Fibroblast of gingiva (primary cell): ENCODE measurements at regions not wholly inside any gene's neighbourhood (a gene's known extent, or its start where the extent isn't known, plus 50 kb on each side); places are given as distances from the start of the nearest gene placed in this dataset.
A peak's percentile ranks its signal among the peaks of the same experiment; 100 is the strongest.
"Not testable (repeated sequence)": the region's sequence is repeated elsewhere in the genome, so short reads cannot be mapped to it uniquely, and the experiment has no call there.

Source experiments
- DNase-seq: peaks from one replicate; pipeline ENCODE4 v3.0.0-alpha.2; 2011; ENCODE audit warnings: low read depth

DNA sequence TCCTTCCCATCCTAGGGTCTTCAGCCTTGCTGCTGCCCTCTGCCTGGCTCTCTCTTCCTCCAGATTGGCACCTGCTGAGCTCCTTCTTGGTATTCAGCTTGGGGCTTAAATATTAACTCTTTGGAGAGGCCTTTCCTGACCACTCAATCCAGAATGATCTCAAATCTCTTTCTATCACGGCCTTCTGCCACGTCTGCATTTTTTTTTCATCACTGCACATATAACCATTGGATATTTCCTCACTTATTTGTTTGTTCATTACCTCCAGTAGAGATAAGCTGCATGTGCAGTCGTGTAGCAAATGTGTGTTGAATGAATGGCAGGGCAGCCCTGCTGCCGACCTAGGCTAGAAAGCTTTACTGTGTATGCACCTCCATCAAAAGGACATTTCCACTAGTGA, 51.6 kb upstream of the MPP7 start:
- no peak for DNase-seq

DNA sequence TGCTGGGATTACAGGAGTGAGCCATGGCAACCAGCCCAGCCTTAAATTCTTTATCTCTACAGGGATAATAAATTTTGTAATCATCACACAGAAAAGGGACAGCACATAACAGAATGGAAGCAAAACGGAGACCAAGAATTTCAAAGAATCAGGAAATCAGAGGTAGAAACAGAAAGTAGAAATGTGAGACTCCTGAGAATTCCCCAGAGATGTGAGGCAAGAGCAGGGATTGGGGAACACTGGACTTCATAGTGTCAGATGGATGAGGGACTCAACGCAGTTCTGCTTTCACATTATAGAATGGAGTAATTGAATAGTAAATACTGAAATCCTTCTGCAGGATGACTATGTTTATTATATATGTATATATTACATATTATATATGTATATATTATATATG, 52.5 kb upstream of the MPP7 start:
- no peak for DNase-seq

DNA sequence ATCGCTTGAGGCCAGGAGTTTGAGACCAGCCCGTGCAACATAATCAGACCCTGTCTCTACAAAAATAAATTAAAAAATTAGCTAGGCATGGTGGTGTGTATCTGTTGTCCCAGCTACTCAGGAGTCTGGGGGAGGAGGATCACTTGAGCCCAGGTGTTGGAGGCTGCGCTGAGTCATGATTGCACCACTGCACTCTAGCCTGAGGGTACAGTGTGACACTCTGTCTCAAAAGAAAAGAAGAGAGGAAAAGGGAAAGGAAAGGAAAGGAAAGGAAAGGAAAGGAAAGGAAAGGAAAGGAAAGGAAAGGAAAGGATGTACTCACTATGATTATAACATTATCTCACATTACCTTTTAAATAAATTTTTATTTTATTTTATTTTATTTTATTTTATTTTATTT, 56.5 kb upstream of the MPP7 start:
- DNase-seq: no peak

DNA sequence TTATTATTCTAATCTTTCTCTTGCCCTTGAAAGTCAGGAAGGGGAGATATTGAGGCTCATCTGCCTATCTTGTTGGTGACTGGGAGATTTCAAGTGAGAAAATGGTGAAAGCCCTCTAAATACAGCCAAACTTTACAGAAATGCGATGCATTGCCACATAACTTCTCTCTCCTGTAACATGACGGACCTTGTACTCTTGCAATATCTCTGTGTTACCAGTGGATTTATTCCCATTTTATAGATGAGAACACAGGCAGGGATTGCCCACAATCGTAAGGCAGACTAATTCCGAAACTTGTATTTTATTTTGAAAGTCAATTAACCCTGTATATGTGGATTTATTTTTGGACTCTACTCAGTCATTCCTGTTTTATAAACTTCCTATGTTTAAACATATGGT, 57.3 kb upstream of the MPP7 start:
- no peak for DNase-seq

DNA sequence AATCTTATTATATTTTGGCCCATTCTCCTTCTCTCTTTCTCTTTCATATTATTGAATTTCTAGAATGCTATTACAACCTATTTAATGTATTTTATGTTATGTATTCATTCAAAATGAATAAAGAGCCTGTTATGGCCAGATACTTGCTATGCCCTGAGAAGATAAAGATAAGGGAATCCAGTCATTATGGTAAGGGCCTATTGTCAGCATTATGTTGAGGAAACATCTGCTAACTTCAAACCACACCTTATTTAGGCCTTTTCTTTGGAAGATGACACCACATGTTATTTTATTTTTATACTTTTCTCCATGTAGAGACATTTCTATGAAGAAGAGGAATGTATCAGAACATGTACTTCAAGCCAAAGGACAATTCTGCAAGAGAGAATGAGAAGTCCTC, 60.5 kb upstream of the MPP7 start:
- no peak for DNase-seq

DNA sequence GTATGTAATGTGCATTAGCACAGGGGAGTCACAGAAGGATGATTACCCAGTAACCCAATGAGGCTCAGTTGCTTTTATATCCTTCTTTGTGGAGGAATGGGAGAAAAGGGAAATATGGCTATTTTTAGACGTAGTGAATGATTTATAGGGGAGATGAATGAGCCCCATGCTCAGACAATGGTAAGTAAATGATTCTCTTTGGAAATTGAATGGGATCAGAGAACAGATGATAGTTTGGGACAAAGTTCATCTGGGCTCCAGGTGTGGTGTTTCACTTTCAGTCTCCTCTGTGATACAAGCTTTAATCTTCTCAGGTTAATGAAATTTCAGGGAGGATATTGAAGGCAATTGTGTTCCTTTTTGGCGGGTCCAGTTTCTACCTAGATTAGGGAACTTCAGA, 63.0 kb upstream of the MPP7 start:
- DNase-seq: no peak

DNA sequence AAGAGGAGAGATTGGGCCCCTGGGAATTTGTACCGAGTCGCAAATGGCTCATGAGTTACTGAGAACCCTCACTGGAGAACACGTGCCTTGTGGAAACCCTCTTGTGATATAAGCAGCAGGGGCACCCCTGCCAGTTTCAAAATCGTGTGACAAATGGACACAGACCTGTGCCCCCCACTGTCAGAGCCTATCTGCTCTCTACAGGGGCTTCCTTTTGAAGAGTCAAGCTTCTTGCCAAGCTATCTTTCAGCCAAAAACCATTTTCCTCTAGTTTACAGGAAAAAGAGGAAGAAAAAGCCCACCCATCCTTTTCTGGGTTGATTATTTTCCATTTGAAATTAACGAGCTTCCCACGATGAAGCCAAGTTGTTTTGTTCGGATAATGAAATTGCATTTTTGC, 64.1 kb upstream of the MPP7 start:
- no peak for DNase-seq

DNA sequence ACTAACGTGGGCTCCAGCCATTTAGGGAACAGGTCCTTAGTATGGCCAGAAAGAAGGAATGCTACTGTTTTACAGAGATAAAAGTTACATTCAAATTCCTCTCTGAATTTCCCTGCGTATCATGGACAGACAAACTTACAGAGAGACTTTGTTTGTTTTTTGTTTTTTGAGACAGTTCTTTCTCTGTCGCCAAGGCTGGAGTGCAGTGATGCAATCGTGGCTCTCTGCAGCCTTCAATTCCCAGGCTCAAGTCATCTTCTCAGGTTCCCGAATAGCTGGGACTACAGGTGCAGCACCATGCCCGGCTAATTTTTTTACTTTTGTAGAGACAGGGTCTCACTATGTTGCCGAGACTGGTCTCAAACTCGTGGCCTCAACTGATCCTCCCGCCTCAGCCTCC, 64.5 kb upstream of the MPP7 start:
- no peak for DNase-seq

DNA sequence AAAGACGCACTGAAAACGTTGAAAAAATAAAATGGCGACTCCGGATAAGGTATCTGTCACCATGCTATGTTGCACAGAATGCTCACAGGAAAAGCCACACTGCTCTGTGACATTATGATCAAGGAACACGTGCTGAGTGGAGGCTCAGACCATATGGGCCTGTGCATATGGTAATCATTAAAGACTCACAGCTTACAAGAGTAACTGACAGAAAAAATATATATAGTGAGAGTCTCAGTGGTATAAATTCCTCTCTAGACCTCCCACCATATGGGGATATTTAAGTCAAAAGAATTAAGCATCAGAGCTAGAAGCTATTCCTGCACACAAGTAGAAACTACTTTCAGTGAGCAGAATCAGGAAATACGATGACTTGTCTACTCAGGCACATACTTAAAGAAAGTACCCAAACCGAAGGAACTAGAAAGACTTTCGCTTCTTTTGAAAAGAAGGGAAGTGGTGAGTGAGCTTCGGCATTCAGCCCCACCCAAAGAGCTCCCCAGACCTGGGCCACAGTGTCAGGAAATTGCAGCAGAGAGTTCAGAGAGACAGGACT, 65.1 kb upstream of the MPP7 start:
- DNase-seq: no peak

DNA sequence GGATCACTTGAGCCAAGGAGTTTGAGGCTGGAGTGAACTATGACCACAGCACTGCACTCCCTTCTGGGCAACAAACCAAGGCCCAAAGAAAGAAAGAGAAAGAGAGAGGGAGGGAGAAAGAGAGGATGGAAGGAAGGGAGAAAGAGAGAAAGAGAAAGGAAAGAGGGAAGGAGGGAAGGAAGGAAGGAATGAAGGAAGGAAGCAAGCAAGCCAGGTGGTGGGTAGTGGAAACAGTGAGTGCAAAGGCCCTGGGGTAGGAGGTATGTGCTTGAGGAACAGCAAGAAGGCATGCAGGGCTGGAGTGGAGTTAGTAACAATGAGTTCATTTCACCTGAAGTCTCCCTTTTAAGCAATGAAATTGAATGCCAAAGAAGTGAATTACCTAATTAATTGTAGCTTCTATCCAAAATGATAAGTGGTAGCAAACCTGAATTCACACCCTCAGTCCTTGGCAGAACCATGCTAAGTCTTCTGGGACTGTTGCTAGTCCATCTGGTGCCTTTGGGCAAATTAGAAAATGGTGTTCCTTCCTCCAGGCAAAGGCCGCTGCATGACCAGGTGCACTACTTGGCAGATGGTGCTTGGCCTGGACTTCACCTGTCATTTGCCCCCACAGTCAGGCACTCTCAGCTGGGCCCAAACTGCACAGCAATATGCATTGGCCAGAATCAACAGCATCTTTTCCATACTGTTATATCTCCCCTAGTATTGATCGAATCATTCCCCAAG, 67.4 kb upstream of the MPP7 start:
- DNase-seq: no peak

DNA sequence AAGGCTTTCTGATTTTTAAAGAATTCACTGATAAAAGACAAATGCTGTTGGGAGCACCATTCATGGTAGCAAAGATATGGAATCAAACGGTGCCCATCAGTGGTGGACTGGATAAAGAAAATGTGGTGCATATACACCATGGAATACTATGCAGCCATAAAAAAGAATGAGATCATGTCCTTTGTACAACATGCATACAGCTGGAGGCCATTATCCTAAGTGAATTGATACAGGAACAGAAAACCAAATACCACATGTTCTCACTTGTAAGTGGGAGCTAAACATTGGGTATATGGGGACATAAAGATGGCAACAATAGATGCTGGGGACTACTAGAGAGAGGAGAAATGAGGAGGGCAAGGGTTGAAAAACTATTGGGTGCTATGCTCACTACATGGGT, 68.8 kb upstream of the MPP7 start:
- not testable (repeated sequence) for DNase-seq

DNA sequence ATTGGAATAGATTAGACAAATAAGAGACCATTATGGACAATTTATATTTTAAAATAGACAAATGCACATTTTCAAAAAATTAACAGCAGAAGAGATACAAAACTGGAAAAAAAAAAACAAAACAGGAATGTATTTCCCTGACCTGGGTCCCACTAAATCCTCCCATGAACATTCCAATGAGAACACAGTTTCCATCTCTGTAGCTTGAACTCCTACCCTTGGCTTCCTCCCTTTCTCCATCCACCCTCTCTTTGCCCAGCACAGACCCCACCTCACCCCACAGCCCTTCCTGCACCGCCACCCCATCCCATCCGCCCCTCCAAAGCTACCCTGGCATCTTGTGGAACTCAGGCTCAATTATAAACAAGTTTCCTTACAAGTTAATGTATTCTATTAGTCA, 71.2 kb upstream of the MPP7 start:
- DNase-seq: no peak

DNA sequence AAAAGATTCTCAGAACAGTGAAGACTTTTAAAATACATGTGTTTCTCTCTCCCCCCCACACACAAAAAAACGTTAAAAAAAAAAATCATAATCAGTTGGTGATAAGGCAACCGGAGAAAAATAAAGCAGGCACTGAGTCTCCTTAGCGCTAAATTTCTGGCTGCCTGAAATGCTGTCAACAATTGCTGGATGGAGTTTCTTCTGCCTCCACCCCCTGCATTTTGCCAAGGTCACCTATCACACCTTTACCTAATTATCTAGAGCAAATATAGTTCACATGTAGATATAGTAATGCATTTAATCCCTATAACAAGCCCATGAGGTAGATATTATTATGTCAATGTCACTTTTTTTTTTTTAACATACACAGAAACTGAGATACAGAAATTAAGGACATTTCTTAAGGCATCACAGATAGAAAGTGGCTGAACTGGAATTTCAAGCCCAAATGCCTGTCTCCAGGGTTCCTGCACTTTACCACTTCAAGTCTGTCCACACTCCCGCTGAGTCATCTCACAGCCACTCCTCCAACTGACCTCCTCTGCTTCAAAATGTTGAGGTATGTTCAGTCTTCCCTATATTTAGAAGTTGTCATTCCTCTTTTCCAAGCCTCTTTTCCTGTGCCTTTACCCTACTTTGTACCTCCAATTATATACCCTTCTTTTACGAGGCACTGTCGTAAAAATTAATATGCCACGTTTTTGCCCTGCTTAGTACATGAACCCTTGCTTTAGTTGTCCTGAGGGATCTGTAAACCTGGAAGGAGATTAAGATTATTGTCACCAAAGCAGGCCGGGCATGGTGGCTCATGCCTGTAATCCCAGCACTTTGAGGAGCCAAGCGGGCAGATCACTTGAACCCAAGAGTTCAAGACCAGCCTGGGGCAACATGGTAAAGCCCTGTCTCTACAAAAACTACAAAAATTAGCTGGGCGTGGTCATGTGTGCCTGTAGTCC, 72.8 kb upstream of the MPP7 start:
- no peak for DNase-seq

DNA sequence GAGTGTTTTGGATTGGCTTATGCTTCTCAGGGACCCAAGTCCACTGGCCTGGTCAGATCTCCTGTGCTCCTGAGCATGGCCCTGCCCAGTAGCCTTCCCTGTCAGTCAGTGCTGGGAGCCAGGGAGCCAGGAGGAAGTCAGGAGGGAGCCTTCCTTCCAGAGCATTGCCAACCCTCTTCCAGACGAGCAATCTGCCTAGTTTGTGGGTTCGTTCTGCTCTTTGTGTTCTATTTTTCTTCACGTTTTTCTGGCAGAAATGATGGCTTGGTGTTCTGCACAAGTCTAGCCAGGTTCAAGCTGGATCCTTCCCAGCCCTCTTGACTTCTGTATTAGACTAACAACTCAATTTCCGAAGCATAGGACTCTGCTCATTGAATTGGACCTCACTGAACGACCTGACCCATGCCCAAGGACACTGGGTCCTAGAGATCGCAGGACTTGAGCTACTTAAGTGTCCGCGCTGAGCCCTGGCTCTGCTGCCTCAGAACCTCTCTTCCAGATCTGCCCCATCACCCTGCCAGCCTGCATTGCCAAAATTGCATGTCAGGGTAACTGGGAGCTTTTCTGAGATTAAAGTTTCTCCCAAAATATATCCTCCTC, 76.2 kb upstream of the MPP7 start:
- no peak for DNase-seq

DNA sequence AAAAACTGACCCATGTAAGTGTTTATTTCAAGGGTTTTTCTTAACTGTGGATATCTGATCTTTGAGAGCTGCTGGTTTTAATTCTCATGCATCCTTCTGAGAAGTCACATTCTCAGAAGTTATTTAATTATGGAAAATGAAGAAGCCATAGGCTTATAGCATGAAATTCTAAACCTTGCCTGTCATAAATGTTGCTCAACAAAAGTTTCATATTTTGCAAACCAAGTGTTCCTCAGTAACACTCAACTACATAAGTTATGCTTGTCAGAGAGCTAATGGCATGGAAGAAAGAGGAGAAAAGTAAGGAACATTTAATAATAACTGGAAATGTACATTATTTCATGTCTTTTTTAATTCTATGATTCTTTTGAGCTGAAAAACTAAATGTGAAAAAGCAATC, 78.6 kb upstream of the MPP7 start:
- DNase-seq: peak; percentile 52

DNA sequence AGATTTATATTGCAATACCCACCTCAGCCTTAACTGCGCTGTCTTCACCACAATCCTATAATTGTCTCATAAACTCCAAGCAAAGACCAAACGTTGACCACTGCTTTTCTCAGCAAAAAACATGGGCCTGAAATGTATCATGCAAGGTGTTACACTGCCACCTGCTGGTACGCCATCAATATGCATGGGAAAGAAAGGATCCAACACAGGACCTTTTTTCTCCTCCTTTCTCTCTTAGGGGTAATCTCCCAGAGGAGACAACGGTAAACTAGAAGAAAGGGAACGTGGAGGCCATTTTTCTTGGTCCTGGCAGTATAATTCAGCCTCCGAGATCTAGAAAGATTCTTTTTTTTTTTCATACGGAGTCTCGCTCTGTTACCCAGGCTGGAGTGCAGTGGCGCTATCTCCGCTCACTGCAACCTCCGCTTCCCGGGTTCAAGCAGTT, 79.1 kb upstream of the MPP7 start:
- peak; percentile 79 for DNase-seq

DNA sequence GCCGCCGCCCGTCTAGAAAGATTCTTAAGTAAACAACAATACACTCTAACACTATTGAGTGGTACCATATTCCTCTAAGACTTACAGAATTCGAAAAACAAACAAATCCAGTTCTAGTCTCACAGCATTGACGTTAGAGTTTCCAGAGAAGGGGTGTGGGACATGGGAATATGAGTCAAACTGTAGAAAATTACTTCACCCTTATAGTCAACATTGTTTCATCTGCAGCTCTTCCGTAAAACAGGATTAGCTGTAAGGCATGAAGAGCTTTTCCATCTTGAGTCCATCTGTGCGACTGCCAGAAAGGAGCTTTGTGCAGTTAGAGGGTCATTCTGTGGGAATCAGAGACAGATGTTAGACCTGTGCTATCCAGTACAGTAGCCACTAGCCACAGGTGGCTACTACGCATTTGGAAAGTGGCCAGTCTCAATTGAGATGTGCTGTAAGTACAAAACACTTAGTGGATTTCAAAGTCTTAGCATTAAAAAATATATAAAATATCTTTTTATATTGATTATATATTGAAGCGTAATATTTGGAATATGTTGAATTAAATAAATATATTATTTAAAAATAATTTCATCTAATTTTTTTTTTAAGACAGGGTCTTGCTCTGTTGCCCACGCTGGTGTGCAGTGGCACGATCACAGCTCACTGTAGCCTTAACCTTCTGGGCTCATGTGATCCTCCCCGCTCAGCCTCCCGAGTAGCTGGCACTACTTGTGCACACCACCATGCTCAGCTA, 79.8 kb upstream of the MPP7 start:
- DNase-seq: peak; percentile 22

DNA sequence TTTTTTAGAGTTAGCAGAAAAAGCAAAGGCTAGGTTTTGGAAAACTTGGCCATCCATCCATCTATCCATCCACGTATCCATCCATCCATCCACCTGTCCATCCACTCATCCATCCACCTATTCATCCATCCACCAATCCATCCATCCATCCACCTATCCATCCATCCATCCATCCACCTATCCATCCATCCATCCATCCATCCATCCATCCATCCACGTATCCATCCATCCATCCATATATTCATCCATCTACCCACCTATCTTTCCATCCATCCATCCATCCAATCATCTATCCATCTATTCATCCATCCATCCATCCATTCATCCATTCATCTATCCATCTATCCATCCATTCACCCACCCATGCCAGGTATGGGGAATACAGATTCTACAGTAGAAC, 81.7 kb upstream of the MPP7 start:
- no peak for DNase-seq

DNA sequence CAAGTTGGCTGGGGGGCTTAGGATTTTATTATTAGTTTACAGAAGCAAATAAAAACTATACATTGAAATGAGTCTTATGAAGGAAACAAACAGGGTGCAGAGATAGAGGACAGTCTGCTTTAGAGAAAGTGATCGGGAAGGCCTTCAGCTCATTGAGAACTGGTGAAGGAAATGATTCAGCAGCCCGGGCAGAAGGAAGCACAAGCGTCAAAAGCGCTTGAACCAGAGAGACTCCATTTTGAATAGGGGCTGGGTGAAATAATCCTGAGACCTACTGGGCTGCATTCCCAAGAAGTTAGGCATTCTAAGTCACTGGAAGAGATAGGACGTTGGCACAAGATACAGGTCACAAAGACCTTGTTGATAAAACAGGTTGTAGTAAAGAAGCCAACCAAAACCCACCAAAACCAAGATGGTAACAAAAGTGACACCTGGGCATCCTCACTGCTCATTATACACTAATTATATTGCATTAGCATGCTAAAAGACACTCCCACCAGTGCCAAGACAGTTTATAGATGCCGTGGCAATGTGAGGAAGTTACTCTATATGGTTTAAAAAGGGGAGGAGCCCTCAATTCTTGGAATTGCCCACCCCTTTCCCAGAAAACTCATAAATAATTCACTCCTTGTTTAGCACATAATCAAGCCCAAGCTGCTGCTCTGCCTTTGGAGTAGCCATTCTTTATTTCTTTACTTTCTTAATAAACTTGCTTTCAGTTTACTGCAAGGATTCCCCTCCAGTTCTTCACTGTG, 83.1 kb upstream of the MPP7 start:
- no peak for DNase-seq

DNA sequence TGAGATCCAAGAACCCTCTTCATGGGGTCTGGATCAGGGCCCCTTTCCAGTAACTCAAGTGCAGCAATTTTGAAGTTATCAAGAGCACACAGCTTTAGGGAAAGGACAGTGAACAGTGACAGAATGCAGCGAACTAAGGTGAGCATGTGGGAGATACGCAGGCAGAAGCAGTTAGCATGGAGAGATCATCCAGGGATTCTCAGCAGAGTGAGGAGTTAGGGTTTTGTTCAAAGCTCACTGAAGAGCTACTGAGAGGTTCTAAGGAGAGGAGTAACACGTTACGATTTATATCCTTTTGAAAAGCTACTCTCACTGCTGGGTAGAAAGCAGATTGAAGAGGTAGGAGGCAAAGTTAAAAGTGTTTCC, 83.6 kb upstream of the MPP7 start:
- no peak for DNase-seq

DNA sequence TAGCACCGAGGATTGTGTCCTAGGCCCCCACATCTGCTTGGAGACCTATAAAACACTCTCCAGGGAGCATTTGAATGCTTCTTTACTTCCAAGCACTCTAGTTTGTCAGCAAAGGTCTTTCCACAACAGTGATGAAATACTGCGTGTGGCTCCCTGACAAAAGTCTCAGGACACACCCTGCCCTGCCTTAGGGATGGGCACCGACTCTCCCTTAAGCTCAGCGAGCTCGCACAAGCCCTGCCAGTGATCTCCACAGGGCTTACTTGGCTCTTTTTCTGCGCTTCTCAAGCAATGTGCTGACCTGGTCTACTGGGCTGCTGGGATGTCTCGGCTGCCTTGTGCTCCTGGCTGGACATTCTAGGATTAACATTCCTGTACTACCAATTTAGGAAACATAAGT, 84.3 kb upstream of the MPP7 start:
- DNase-seq: no peak
